Prostate gland (tissue), 2 donors: ENCODE measurements at regions not wholly inside any gene's neighbourhood (a gene's known extent, or its start where the extent isn't known, plus 50 kb on each side); places are given as distances from the start of the nearest gene placed in this dataset.

Experiments
- POLR2A ChIP-seq: fragments of 450-650 bp; IDR thresholded peaks from one replicate; pipeline ENCODE4 v1.6.1; 2016; ENCODE audit warnings: antibody characterized with exemption, mild to moderate bottlenecking
- POLR2AphosphoS5 ChIP-seq: sonication (generic); formaldehyde crosslinking; IDR thresholded peaks from one replicate; pipeline ENCODE4 v1.6.1; 2017; ENCODE audit warnings: antibody characterized with exemption
- TF ChIP-seq, protein P1 (sequence below), 4 experiments: fragments of 200-600 bp in 2 of 4; fragments of 450-650 bp in 2 of 4; sonication (generic) in 2 of 4; IDR thresholded peaks; 1 replicate in 3 of 4; 2 replicates in 1 of 4; pipeline ENCODE4 v1.5.1; 2016 to 2019; ENCODE audit warnings: antibody characterized with exemption in 4 of 4, mild to moderate bottlenecking in 2 of 4, moderate library complexity in 2 of 4

DNA sequence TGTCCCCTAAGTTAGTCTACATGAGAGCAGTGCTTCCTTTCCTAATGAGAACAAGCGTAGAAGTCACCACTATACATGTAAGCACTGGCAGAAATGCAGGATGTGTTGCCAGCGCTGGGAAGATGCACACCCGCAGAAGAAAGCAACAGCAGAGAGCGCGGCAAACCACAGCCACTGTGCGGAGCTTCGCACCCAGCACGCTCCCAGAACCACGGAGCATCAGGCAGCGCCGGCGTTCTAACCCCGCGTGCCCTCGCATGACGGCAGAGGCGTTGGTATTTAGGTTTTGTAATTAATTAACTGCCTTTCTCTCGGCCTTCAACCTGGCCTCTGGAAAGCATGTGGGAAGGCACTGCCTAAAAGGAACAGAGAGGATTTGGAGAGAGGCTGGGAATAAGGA is 69.1 kb downstream of the OLIG1 start:
- TF ChIP-seq, protein P1, sequence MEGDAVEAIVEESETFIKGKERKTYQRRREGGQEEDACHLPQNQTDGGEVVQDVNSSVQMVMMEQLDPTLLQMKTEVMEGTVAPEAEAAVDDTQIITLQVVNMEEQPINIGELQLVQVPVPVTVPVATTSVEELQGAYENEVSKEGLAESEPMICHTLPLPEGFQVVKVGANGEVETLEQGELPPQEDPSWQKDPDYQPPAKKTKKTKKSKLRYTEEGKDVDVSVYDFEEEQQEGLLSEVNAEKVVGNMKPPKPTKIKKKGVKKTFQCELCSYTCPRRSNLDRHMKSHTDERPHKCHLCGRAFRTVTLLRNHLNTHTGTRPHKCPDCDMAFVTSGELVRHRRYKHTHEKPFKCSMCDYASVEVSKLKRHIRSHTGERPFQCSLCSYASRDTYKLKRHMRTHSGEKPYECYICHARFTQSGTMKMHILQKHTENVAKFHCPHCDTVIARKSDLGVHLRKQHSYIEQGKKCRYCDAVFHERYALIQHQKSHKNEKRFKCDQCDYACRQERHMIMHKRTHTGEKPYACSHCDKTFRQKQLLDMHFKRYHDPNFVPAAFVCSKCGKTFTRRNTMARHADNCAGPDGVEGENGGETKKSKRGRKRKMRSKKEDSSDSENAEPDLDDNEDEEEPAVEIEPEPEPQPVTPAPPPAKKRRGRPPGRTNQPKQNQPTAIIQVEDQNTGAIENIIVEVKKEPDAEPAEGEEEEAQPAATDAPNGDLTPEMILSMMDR (IDR thresholded peaks at IDR 0.05): no peak
- no peak for TF ChIP-seq POLR2A
- TF ChIP-seq POLR2AphosphoS5: no peak
